Smooth muscle cell (in vitro differentiated cells): ENCODE measurements at regions not wholly inside any gene's neighbourhood (a gene's known extent, or its start where the extent isn't known, plus 50 kb on each side); places are given as distances from the start of the nearest gene placed in this dataset.
A peak's percentile ranks its signal among the peaks of the same experiment; 100 is the strongest.

Source experiments
- DNase-seq: peaks from one replicate; lab custom pipeline; 2025; ENCODE audit not compliant: unreplicated experiment; lab: John Stamatoyannopoulos, UW
- H2AFZ ChIP-seq: fragments of 200-600 bp; sonication (generic); 2 replicates; pipeline ENCODE4 v1.6.0; 2016; ENCODE audit warnings: antibody characterized with exemption, low read depth, mild to moderate bottlenecking
- H3F3A ChIP-seq: fragments of 200-600 bp; sonication (generic); 2 replicates; pipeline ENCODE4 v1.6.0; 2017; ENCODE audit warnings: antibody characterized with exemption, low read depth
- H3K27ac ChIP-seq: fragments of 200-600 bp; sonication (generic); 2 replicates; pipeline ENCODE4 v1.5.1; 2016; ENCODE audit warnings: low read depth, mild to moderate bottlenecking
- H3K27me3 ChIP-seq: fragments of 200-600 bp; sonication (generic); 2 replicates; pipeline ENCODE4 v1.6.1; 2016; ENCODE audit warnings: low read depth, mild to moderate bottlenecking
- H3K36me3 ChIP-seq: fragments of 200-600 bp; sonication (generic); 2 replicates; pipeline ENCODE4 v1.5.1; 2016; ENCODE audit warnings: low read depth
- H3K4me1 ChIP-seq: fragments of 200-600 bp; sonication (generic); 2 replicates; pipeline ENCODE4 v1.5.1; 2016; ENCODE audit warnings: low read depth
- H3K4me2 ChIP-seq: fragments of 200-600 bp; sonication (generic); 2 replicates; pipeline ENCODE4 v1.6.0; 2016; ENCODE audit warnings: mild to moderate bottlenecking
- H3K4me3 ChIP-seq: fragments of 200-600 bp; sonication (generic); 2 replicates; pipeline ENCODE4 v1.5.1; 2016; ENCODE audit warnings: mild to moderate bottlenecking
- H3K79me2 ChIP-seq: fragments of 200-600 bp; sonication (generic); 2 replicates; pipeline ENCODE4 v1.6.0; 2016; ENCODE audit warnings: low read depth, mild to moderate bottlenecking
- H3K9ac ChIP-seq: fragments of 200-600 bp; sonication (generic); 2 replicates; pipeline ENCODE4 v1.6.0; 2016; ENCODE audit warnings: low read depth
- H3K9me3 ChIP-seq: fragments of 200-600 bp; sonication (generic); replicated peaks from 2 replicates; pipeline ENCODE4 v1.5.1; 2016; ENCODE audit warnings: low read depth
- H4K20me1 ChIP-seq: fragments of 200-600 bp; sonication (generic); 2 replicates; pipeline ENCODE4 v1.6.0; 2016; ENCODE audit warnings: low read depth
- WGBS: methylation state at CpG from one replicate; pipeline ENCODE4 v1.1.7; 2016; ENCODE audit warnings: low lambda C conversion rate; 5-methylcytosine and 5-hydroxymethylcytosine counted together
- TF ChIP-seq, protein P1 (sequence below): fragments of 200-600 bp; sonication (generic); IDR thresholded peaks from 2 replicates; pipeline ENCODE4 v1.5.1; 2017; ENCODE audit warnings: borderline replicate concordance, mild to moderate bottlenecking, antibody characterized with exemption; ENCODE audit not compliant: insufficient read depth, poor library complexity, severe bottlenecking

DNA sequence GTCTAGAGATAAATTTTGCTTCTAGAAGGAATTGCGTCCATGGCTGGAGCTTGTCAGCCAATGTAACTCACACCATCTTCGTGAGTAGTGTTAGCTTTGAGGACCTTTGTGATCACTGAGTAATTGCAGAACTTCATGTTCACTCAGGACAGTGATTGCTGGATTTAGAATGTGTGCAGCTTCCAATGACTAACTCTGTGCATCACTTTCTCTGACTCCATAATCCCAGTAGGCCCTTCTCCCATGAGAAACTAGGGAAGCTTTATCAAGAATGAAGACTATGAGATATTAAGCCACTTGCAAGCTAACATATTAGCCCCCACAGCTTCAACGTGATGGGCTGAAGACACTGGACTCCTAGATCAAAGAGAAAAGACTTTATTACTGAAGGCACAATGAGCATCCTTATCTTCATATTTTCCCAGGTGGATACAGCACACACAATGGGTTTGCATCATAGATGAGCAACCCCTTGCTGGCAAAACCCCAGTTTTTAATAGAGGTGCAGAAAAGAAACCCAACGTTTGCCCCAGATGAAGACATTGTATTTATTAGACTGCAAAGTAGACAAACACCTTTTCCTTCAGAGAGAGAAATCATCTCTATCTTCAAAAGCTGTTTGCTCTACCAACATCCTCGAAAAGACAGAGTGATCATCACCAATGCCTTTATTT is 561.0 kb downstream of the LTN1 start:
- no peak overlapping the region for H3K9ac ChIP-seq
- H4K20me1 ChIP-seq, result no peaks in the 10 kb centered on the region
- no peaks in the 10 kb centered on the region for H3K27me3 ChIP-seq
- H3K4me3 ChIP-seq, result no peak overlapping the region
- no peak overlapping the region for H2AFZ ChIP-seq
- no peaks in the 10 kb centered on the region for H3K9me3 ChIP-seq
- no peak overlapping the region for H3K27ac ChIP-seq
- H3K4me1 ChIP-seq, result no peaks in the 10 kb centered on the region
- H3K36me3 ChIP-seq, result no peaks in the 10 kb centered on the region
- DNase-seq, result no peak
- no peaks in the 10 kb centered on the region for H3K79me2 ChIP-seq
- 83% methylated on average over 5 of the region's 5 CpGs for WGBS
- H3K4me2 ChIP-seq, result no peak overlapping the region
- peaks cover 6% of the 10 kb centered on the region for H3F3A ChIP-seq
- TF ChIP-seq, protein P1, sequence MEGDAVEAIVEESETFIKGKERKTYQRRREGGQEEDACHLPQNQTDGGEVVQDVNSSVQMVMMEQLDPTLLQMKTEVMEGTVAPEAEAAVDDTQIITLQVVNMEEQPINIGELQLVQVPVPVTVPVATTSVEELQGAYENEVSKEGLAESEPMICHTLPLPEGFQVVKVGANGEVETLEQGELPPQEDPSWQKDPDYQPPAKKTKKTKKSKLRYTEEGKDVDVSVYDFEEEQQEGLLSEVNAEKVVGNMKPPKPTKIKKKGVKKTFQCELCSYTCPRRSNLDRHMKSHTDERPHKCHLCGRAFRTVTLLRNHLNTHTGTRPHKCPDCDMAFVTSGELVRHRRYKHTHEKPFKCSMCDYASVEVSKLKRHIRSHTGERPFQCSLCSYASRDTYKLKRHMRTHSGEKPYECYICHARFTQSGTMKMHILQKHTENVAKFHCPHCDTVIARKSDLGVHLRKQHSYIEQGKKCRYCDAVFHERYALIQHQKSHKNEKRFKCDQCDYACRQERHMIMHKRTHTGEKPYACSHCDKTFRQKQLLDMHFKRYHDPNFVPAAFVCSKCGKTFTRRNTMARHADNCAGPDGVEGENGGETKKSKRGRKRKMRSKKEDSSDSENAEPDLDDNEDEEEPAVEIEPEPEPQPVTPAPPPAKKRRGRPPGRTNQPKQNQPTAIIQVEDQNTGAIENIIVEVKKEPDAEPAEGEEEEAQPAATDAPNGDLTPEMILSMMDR, result no peak

DNA sequence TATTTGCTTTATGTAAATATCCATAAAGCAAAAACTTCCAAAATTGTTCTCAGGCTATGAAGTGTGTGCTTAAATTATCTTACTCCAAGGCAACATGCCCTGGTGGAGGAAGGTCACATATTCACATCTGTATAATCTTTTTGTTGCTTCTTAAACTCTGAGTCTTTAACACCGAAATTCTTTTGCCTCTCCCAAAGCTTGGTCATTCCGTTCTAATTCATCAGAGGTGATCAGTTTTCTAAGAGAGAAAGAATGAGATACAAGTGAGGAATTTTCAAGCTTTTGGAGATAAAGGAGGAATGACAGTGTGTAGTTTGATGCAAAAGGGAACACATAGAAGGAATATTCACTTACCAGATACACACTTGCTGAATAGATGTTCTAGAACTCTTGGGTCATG is 561.7 kb downstream of the LTN1 start:
- Histone ChIP-seq H3F3A (peaks cover 6% of the 10 kb centered on the region), H3K27me3 (no peaks in the 10 kb centered on the region), H3K36me3 (no peaks in the 10 kb centered on the region), H2AFZ (no peak overlapping the region), H3K9me3 (no peaks in the 10 kb centered on the region), H3K4me2 (no peak overlapping the region), H4K20me1 (no peaks in the 10 kb centered on the region), H3K4me1 (no peaks in the 10 kb centered on the region), H3K4me3 (no peak overlapping the region), H3K79me2 (no peaks in the 10 kb centered on the region), H3K9ac (no peak overlapping the region), H3K27ac (no peak overlapping the region)
- TF ChIP-seq, protein P1, result no peak
- 74% methylated on average over 2 of the region's 2 CpGs for WGBS
- DNase-seq, result no peak

DNA sequence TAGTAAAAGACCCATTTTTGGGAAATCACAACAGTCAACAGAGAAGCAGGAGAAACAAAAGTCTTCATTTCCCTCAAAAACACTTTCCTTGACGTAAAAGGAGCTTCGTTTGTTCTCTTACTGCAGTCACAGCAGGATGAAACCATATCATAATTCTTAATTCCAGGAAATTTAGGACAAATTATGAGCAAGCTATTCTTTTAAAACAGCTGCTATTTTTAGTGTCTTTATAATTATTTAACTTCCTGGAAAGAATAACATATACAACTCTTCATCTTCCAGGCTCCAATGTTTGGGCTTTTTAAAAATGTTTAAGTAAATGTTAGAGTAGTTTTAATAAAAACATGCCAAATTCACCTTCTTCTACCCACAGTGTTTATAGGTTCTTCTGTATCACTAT is 563.5 kb downstream of the LTN1 start:
- WGBS, result 87% methylated on average over 2 of the region's 2 CpGs
- H3K4me3 ChIP-seq, result no peak overlapping the region
- H2AFZ ChIP-seq, result no peak overlapping the region
- H4K20me1 ChIP-seq, result no peaks in the 10 kb centered on the region
- H3K9ac ChIP-seq, result no peak overlapping the region
- H3K36me3 ChIP-seq, result no peaks in the 10 kb centered on the region
- no peaks in the 10 kb centered on the region for H3K27me3 ChIP-seq
- no peaks in the 10 kb centered on the region for H3K4me1 ChIP-seq
- H3K9me3 ChIP-seq, result no peaks in the 10 kb centered on the region
- no peaks in the 10 kb centered on the region for H3F3A ChIP-seq
- DNase-seq, result no peak
- TF ChIP-seq, protein P1, result no peak
- H3K79me2 ChIP-seq, result no peaks in the 10 kb centered on the region
- no peak overlapping the region for H3K27ac ChIP-seq
- H3K4me2 ChIP-seq, result no peak overlapping the region

DNA sequence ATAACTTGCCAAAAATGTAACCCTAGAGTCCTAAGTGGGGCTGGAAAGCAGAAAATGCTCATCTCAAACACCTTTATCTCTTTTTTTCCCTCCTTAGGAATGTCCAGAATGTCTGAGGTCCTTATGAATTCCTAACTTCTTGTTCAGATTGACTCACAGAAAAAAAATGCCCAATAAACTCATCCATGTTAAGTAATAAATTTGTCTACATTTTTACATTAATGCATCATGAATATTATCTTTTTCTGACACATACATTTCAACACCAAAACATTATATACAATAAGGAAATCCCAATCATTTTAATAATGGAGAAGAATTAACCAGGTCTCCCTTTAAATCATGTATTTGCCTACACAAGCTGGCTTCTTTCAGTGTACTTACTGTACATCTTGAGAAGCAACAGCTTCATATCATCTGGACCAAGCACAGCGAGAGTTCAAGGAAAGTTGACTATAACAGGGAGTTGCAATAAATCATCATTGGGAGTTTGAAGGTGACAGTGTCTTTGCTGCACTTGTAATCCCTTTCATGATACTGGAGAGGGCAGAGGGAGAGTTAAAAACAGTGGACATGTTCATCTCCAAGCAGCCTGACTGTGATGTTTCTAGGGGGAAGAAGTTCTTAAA is 565.2 kb downstream of the LTN1 start:
- H3K4me2 ChIP-seq, result peak overlapping the region; percentile 18
- no peaks in the 10 kb centered on the region for H4K20me1 ChIP-seq
- no peaks in the 10 kb centered on the region for H3F3A ChIP-seq
- no peaks in the 10 kb centered on the region for H3K27me3 ChIP-seq
- no peaks in the 10 kb centered on the region for H3K79me2 ChIP-seq
- TF ChIP-seq, protein P1, result no peak
- H3K4me3 ChIP-seq, result no peak overlapping the region
- no peak overlapping the region for H2AFZ ChIP-seq
- H3K27ac ChIP-seq, result no peak overlapping the region
- H3K36me3 ChIP-seq, result no peaks in the 10 kb centered on the region
- no peaks in the 10 kb centered on the region for H3K4me1 ChIP-seq
- DNase-seq, result no peak
- H3K9ac ChIP-seq, result no peak overlapping the region
- no peaks in the 10 kb centered on the region for H3K9me3 ChIP-seq
- 73% methylated on average over 1 of the region's 1 CpG for WGBS
